AG09319 (cell line): ENCODE measurements at regions not wholly inside any gene's neighbourhood (a gene's known extent, or its start where the extent isn't known, plus 50 kb on each side); places are given as distances from the start of the nearest gene placed in this dataset.

Experiments used
- DNase-seq: peaks from one replicate; pipeline ENCODE4 v3.0.0-alpha.2; 2010; ENCODE audit warnings: low read depth; ENCODE audit errors: extremely low read depth
- CTCF ChIP-seq: IDR thresholded peaks from 2 replicates; pipeline ENCODE4 v1.5.1; 2011; ENCODE audit warnings: low read depth, mild to moderate bottlenecking, inconsistent platforms, low read length, moderate library complexity

GRCh38 chr22:22748756-22749155 lies 104.3 kb downstream of the GGTLC2 start:
- TF ChIP-seq CTCF, result no peak

GRCh38 chr22:22749167-22749758 lies 104.8 kb downstream of the GGTLC2 start:
- no peak for DNase-seq
- TF ChIP-seq CTCF, result no peak

More at GRCh38 chr22:22748756-22749155, 104.3 kb downstream of the GGTLC2 start:
- DNase-seq, result no peak

GRCh38 chr22:22750335-22751042 lies 106.1 kb downstream of the GGTLC2 start:
- no peak for TF ChIP-seq CTCF

GRCh38 chr22:22751043-22751603 lies 106.7 kb downstream of the GGTLC2 start:
- no peak for DNase-seq
- no peak for TF ChIP-seq CTCF

More at GRCh38 chr22:22750335-22751042, 106.1 kb downstream of the GGTLC2 start:
- DNase-seq, result no peak

GRCh38 chr22:22752199-22752555 lies 107.8 kb downstream of the GGTLC2 start:
- no peak for TF ChIP-seq CTCF
- DNase-seq, result no peak

- no peak for TF ChIP-seq CTCF
- DNase-seq, result peak; percentile 41
Measured at GRCh38 chr22:22752556-22753477, 108.4 kb downstream of the GGTLC2 start.
